C4-2B (cell line): ENCODE measurements at regions not wholly inside any gene's neighbourhood (a gene's known extent, or its start where the extent isn't known, plus 50 kb on each side); places are given as distances from the start of the nearest gene placed in this dataset.

Experiments
- ZFX ChIP-seq: fragments of 450-650 bp; IDR thresholded peaks from 2 replicates; pipeline ENCODE4 v1.6.1; 2017
- TF ChIP-seq, protein P1 (sequence below): fragments of 450-650 bp; conservative IDR thresholded peaks from 2 replicates; pipeline ENCODE4 v1.5.1; 2017; ENCODE audit warnings: mild to moderate bottlenecking

DNA sequence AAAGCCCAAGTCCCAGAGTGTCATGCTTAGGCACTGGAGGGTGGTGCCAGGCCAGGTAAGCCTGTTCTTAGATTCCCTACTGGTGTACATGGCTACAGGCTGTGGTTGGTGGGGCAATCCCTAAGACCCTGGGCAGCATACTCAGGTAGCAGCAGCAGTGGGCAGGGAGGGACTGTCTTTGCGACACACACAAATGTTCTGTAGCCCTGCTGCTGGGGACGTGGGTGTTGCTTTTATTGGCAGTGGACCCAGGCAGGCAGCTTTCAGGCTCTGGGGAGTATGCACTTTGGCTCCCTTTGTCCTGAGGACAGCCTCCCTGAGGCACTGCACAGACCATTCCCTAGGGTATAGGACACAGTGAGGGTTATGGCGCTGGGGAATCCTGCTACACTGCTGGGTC is 137.1 kb upstream of the ADAMTS19 start:
- TF ChIP-seq, protein P1, sequence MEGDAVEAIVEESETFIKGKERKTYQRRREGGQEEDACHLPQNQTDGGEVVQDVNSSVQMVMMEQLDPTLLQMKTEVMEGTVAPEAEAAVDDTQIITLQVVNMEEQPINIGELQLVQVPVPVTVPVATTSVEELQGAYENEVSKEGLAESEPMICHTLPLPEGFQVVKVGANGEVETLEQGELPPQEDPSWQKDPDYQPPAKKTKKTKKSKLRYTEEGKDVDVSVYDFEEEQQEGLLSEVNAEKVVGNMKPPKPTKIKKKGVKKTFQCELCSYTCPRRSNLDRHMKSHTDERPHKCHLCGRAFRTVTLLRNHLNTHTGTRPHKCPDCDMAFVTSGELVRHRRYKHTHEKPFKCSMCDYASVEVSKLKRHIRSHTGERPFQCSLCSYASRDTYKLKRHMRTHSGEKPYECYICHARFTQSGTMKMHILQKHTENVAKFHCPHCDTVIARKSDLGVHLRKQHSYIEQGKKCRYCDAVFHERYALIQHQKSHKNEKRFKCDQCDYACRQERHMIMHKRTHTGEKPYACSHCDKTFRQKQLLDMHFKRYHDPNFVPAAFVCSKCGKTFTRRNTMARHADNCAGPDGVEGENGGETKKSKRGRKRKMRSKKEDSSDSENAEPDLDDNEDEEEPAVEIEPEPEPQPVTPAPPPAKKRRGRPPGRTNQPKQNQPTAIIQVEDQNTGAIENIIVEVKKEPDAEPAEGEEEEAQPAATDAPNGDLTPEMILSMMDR: no peak
- no peak for TF ChIP-seq ZFX
